HEK293 (cell line): ENCODE measurements at regions not wholly inside any gene's neighbourhood (a gene's known extent, or its start where the extent isn't known, plus 50 kb on each side); places are given as distances from the start of the nearest gene placed in this dataset.
A peak's percentile ranks its signal among the peaks of the same experiment; 100 is the strongest.

Experiments
- CTCF ChIP-seq: fragments of 450-650 bp; formaldehyde crosslinking; IDR thresholded peaks from 2 replicates; pipeline ENCODE4 v1.5.1; 2016; ENCODE audit warnings: missing biosample characterization, missing genetic modification characterization
- PRDM4 ChIP-seq: fragments of 450-650 bp; formaldehyde crosslinking; IDR thresholded peaks from 2 replicates; pipeline ENCODE4 v1.5.1; 2017; ENCODE audit warnings: missing biosample characterization, missing genetic modification characterization
- TRIM28 ChIP-seq: IDR thresholded peaks from 2 replicates; pipeline ENCODE4 v1.6.1; 2011; ENCODE audit warnings: low read length, control low read depth, borderline replicate concordance
- ZFP3 ChIP-seq: fragments of 450-650 bp; formaldehyde crosslinking; IDR thresholded peaks from 2 replicates; pipeline ENCODE4 v1.5.1; 2016; ENCODE audit warnings: low read depth, missing biosample characterization, missing genetic modification characterization
- ZNF292 ChIP-seq: fragments of 450-650 bp; formaldehyde crosslinking; IDR thresholded peaks from 2 replicates; pipeline ENCODE4 v1.5.1; 2016; ENCODE audit warnings: low read depth, missing biosample characterization, missing genetic modification characterization, borderline replicate concordance
- TF ChIP-seq, protein P1 (sequence below): fragments of 450-650 bp; formaldehyde crosslinking; IDR thresholded peaks from 2 replicates; pipeline ENCODE4 v1.5.1; 2016; ENCODE audit warnings: missing biosample characterization, missing genetic modification characterization
- TF ChIP-seq, protein P2 (sequence below): fragments of 450-650 bp; formaldehyde crosslinking; IDR thresholded peaks from 2 replicates; pipeline ENCODE4 v1.5.1; 2016; ENCODE audit warnings: missing biosample characterization, missing genetic modification characterization, low read depth

- TF ChIP-seq, protein P1, sequence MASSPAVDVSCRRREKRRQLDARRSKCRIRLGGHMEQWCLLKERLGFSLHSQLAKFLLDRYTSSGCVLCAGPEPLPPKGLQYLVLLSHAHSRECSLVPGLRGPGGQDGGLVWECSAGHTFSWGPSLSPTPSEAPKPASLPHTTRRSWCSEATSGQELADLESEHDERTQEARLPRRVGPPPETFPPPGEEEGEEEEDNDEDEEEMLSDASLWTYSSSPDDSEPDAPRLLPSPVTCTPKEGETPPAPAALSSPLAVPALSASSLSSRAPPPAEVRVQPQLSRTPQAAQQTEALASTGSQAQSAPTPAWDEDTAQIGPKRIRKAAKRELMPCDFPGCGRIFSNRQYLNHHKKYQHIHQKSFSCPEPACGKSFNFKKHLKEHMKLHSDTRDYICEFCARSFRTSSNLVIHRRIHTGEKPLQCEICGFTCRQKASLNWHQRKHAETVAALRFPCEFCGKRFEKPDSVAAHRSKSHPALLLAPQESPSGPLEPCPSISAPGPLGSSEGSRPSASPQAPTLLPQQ (tag by site-specific recombination) = no peak
- no peak for TF ChIP-seq ZFP3 (tag by site-specific recombination)
- no peak for TF ChIP-seq CTCF (tag by site-specific recombination)
- TF ChIP-seq ZNF292 = no peak
- TF ChIP-seq, protein P2, sequence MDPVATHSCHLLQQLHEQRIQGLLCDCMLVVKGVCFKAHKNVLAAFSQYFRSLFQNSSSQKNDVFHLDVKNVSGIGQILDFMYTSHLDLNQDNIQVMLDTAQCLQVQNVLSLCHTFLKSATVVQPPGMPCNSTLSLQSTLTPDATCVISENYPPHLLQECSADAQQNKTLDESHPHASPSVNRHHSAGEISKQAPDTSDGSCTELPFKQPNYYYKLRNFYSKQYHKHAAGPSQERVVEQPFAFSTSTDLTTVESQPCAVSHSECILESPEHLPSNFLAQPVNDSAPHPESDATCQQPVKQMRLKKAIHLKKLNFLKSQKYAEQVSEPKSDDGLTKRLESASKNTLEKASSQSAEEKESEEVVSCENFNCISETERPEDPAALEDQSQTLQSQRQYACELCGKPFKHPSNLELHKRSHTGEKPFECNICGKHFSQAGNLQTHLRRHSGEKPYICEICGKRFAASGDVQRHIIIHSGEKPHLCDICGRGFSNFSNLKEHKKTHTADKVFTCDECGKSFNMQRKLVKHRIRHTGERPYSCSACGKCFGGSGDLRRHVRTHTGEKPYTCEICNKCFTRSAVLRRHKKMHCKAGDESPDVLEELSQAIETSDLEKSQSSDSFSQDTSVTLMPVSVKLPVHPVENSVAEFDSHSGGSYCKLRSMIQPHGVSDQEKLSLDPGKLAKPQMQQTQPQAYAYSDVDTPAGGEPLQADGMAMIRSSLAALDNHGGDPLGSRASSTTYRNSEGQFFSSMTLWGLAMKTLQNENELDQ (tag by site-specific recombination) = no peak
- no peak for TF ChIP-seq TRIM28
- peak; percentile 58 for TF ChIP-seq PRDM4 (tag by site-specific recombination)
Measured at GRCh38 chr3:29064085-29064484, 216.8 kb upstream of the RBMS3 start.
